A549 (cell line): ENCODE measurements at regions not wholly inside any gene's neighbourhood (a gene's known extent, or its start where the extent isn't known, plus 50 kb on each side); places are given as distances from the start of the nearest gene placed in this dataset.
"Not testable (repeated sequence)": the region's sequence is repeated elsewhere in the genome, so short reads cannot be mapped to it uniquely, and the experiment has no call there.

ENCODE experiments used
- ATAC-seq, 2 experiments: fragments of 200-7000 bp in 1 of 2; fragments of >200 bp in 1 of 2; cut with Nextera tagmentation in 1 of 2; cut with Tn5 transposase in 1 of 2; 3 replicates each; pipeline versions ENCODE4 v1.8.0 to v1.9.1; 2018 to 2020; ENCODE audit warnings: mild to moderate bottlenecking in 1 of 2, moderate library complexity in 1 of 2
- CTCF ChIA-PET: fragments of 300-600 bp; sonication (Branson Sonifier 250); formaldehyde crosslinking; extraction: SDS; loops from one replicate; lab custom pipeline; 2021; ENCODE audit warnings: antibody characterized with exemption, inconsistent platforms; lab: Yijun Ruan, JAX
- POLR2A ChIA-PET: fragments of 350-600 bp; formaldehyde crosslinking; extraction: SDS; loops from one replicate; lab custom pipeline; 2021; ENCODE audit warnings: antibody characterized with exemption, inconsistent platforms; lab: Yijun Ruan, JAX
- DNase-seq, 2 experiments: peaks; one replicate each; pipeline versions ENCODE4 v3.0.0 to v3.0.0-alpha.2; 2011 to 2016; ENCODE audit warnings: low read depth in 1 of 2, low spot score in 1 of 2
- FAIRE-seq: peaks from 2 replicates; lab custom pipeline; 2011; peaks lifted over from hg19 to GRCh38; lab: Jason Lieb, UNC
- H3K27ac ChIP-seq, 2 experiments: fragments of >200 bp; sonication (Bioruptor Twin); formaldehyde crosslinking; 3 replicates each; pipeline ENCODE4 v1.5.1; 2016 to 2017
- H3K4me1 ChIP-seq: fragments of >200 bp; sonication (Bioruptor Twin); formaldehyde crosslinking; 3 replicates; pipeline ENCODE4 v1.6.1; 2016
- H3K4me2 ChIP-seq: fragments of >200 bp; sonication (Bioruptor Twin); formaldehyde crosslinking; 3 replicates; pipeline ENCODE4 v1.6.1; 2016
- H3K4me3 ChIP-seq: fragments of >200 bp; sonication (Bioruptor Twin); formaldehyde crosslinking; 3 replicates; pipeline ENCODE4 v1.5.1; 2016
- H3K9me3 ChIP-seq: fragments of >200 bp; sonication (Bioruptor Twin); formaldehyde crosslinking; 3 replicates; pipeline ENCODE4 v1.6.1; 2016
- ATOH8 ChIP-seq: fragments of 250-450 bp; sonication (Bioruptor Pico); IDR thresholded peaks from 2 replicates; pipeline ENCODE4 v1.5.0; 2020; ENCODE audit warnings: low read depth, mild to moderate bottlenecking, moderate library complexity
- CTCF ChIP-seq: fragments of >200 bp; sonication (Bioruptor Twin); formaldehyde crosslinking; IDR thresholded peaks from 3 replicates; pipeline ENCODE4 v1.5.1; 2016
- EHF ChIP-seq: fragments of 250-450 bp; sonication (Bioruptor Pico); IDR thresholded peaks from 2 replicates; pipeline ENCODE4 v1.5.0; 2020; ENCODE audit warnings: mild to moderate bottlenecking
- EP300 ChIP-seq, 2 experiments: fragments of >200 bp; sonication (Bioruptor Twin); formaldehyde crosslinking; IDR thresholded peaks; 2 replicates in 1 of 2; 3 replicates in 1 of 2; pipeline ENCODE4 v1.6.1; 2016 to 2017
- ESRRA ChIP-seq: fragments of 150-350 bp; IDR thresholded peaks from 2 replicates; pipeline ENCODE4 v1.6.1; 2014; ENCODE audit warnings: mild to moderate bottlenecking, low read length, borderline replicate concordance
- FOXS1 ChIP-seq: fragments of 250-450 bp; sonication (Bioruptor Pico); IDR thresholded peaks from 2 replicates; pipeline ENCODE4 v1.5.0; 2020; ENCODE audit warnings: mild to moderate bottlenecking, moderate library complexity
- GATA3 ChIP-seq: IDR thresholded peaks from 2 replicates; pipeline ENCODE4 v1.6.1; 2012; ENCODE audit warnings: borderline replicate concordance
- HDAC2 ChIP-seq: fragments of 200-600 bp; sonication (generic); IDR thresholded peaks from 2 replicates; pipeline ENCODE4 v1.6.1; 2016
- HMGXB4 ChIP-seq: fragments of 250-450 bp; sonication (Bioruptor Pico); IDR thresholded peaks from 2 replicates; pipeline ENCODE4 v1.5.0; 2021; ENCODE audit warnings: mild to moderate bottlenecking, moderate library complexity, borderline replicate concordance
- HOXA7 ChIP-seq: fragments of 250-450 bp; sonication (Bioruptor Pico); IDR thresholded peaks from 2 replicates; pipeline ENCODE4 v1.5.0; 2020; ENCODE audit warnings: mild to moderate bottlenecking, moderate library complexity
- HOXB5 ChIP-seq: fragments of 250-450 bp; sonication (Bioruptor Pico); IDR thresholded peaks from 2 replicates; pipeline ENCODE4 v1.5.0; 2020; ENCODE audit warnings: mild to moderate bottlenecking, moderate library complexity
- JUN ChIP-seq, 2 experiments: fragments of >200 bp; sonication (Bioruptor Twin); formaldehyde crosslinking; IDR thresholded peaks; 2 replicates in 1 of 2; 3 replicates in 1 of 2; pipeline ENCODE4 v1.6.1; 2016 to 2017
- KDM5A ChIP-seq: fragments of 200-600 bp; sonication (generic); IDR thresholded peaks from 2 replicates; pipeline ENCODE4 v1.6.1; 2016; ENCODE audit warnings: antibody characterized with exemption, mild to moderate bottlenecking
- NFE2L2 ChIP-seq: fragments of 150-350 bp; conservative IDR thresholded peaks from 2 replicates; pipeline ENCODE4 v1.6.1; 2014; ENCODE audit warnings: low read length
- RAD21 ChIP-seq, 2 experiments: fragments of >200 bp in 1 of 2; sonication (Bioruptor Twin) in 1 of 2; formaldehyde crosslinking in 1 of 2; IDR thresholded peaks in 1 of 2; conservative IDR thresholded peaks in 1 of 2; 2 replicates in 1 of 2; 3 replicates in 1 of 2; pipeline ENCODE4 v1.6.1; 2012 to 2018; ENCODE audit warnings: inconsistent platforms in 1 of 2
- RARB ChIP-seq: fragments of 250-450 bp; sonication (Bioruptor Pico); IDR thresholded peaks from 2 replicates; pipeline ENCODE4 v1.8.0; 2021; ENCODE audit warnings: mild to moderate bottlenecking, moderate library complexity
- RFX5 ChIP-seq: fragments of 450-650 bp; IDR thresholded peaks from 2 replicates; pipeline ENCODE4 v1.7.1; 2014; ENCODE audit warnings: antibody characterized with exemption, mild to moderate bottlenecking, moderate library complexity
- TFCP2L1 ChIP-seq: fragments of 250-450 bp; sonication (Bioruptor Pico); IDR thresholded peaks from 2 replicates; pipeline ENCODE4 v1.5.0; 2021; ENCODE audit warnings: mild to moderate bottlenecking
- TP53 ChIP-seq: fragments of 250-450 bp; sonication (Bioruptor Pico); IDR thresholded peaks from 2 replicates; pipeline ENCODE4 v1.5.0; 2021; ENCODE audit warnings: mild to moderate bottlenecking, moderate library complexity
- USF2 ChIP-seq: fragments of 450-650 bp; IDR thresholded peaks from 2 replicates; pipeline ENCODE4 v1.6.1; 2014; ENCODE audit warnings: antibody characterized with exemption
- ZC3H11A ChIP-seq: fragments of 450-650 bp; IDR thresholded peaks from 2 replicates; pipeline ENCODE4 v1.6.1; 2014; ENCODE audit warnings: antibody characterized with exemption, mild to moderate bottlenecking
- WGBS: methylation state at CpG from one replicate; pipeline ENCODE4 v1.1.6; 2017; ENCODE audit errors: missing lambda C conversion rate; 5-methylcytosine and 5-hydroxymethylcytosine counted together

- TF ChIP-seq RARB (no peak), FOXS1 (no peak), KDM5A (no peak), EP300 (IDR thresholded peaks at IDR 0.05) (no peak), HMGXB4 (CRISPR knock-in tag) (no peak), RAD21 (conservative IDR thresholded peaks at IDR 0.05 in 1 of 2, IDR thresholded peaks at IDR 0.05 in 1 of 2) (no peak)
Measured at GRCh38 chr5:85462957-85463356, 1078.3 kb upstream of the EDIL3 start (continued).

GRCh38 chr5:85466423-85466822, 1081.7 kb upstream of the EDIL3 start:
- Histone ChIP-seq H3K4me2 (no peak overlapping the region), H3K4me1 (no peaks in the 10 kb centered on the region), H3K4me3 (no peak overlapping the region), H3K27ac (no peak overlapping the region)
- CTCF ChIA-PET: no interaction called here
- FAIRE-seq (no peak), DNase-seq (no peak), ATAC-seq (no peak)
- POLR2A ChIA-PET: no interaction called here
- TF ChIP-seq RAD21 (conservative IDR thresholded peaks at IDR 0.05 in 1 of 2, IDR thresholded peaks at IDR 0.05 in 1 of 2): no peak
- TF ChIP-seq, all 56 proteins: peak for 0
- H3K9me3 ChIP-seq: no peaks in the 10 kb centered on the region; the same call in 2 of the 3 replicates
- 4% methylated on average over 1 of the region's 1 CpG for WGBS

GRCh38 chr5:85472749-85473148, 1088.1 kb upstream of the EDIL3 start:
- no peak overlapping the region for H3K4me3 ChIP-seq
- no peaks in the 10 kb centered on the region for H3K4me1 ChIP-seq
- ChIA-PET POLR2A (no interaction called here), CTCF (no interaction called here)
- TF ChIP-seq RFX5 (no peak), TP53 (CRISPR knock-in tag) (no peak), NFE2L2 (no peak), ATOH8 (no peak), HDAC2 (no peak)
- DNase-seq (no peak), FAIRE-seq (no peak), ATAC-seq (no peak)
- H3K9me3 ChIP-seq: no peaks in the 10 kb centered on the region; the same call in 2 of the 3 replicates
- no peak overlapping the region for H3K4me2 ChIP-seq
- H3K27ac ChIP-seq: no peak overlapping the region

- DNase-seq, H3K4me1 ChIP-seq, H3K4me2 ChIP-seq, H3K27ac ChIP-seq, ATAC-seq, H3K9me3 ChIP-seq, POLR2A ChIA-PET, H3K4me3 ChIP-seq, CTCF ChIA-PET, FAIRE-seq: not testable (repeated sequence)
- WGBS: 53% methylated on average over 4 of the region's 4 CpGs
Measured at GRCh38 chr5:85475151-85475550, 1090.5 kb upstream of the EDIL3 start.

- TF ChIP-seq RAD21 (conservative IDR thresholded peaks at IDR 0.05 in 1 of 2, IDR thresholded peaks at IDR 0.05 in 1 of 2): no peak
- TF ChIP-seq GATA3: no peak
- TF ChIP-seq TFCP2L1 (CRISPR knock-in tag): no peak
- no peak for TF ChIP-seq HOXB5 (CRISPR knock-in tag)
- no peak for TF ChIP-seq ZC3H11A
- TF ChIP-seq CTCF: no peak
- no peak for TF ChIP-seq FOXS1
- no peak for TF ChIP-seq JUN (IDR thresholded peaks at IDR 0.05)
- no peak for TF ChIP-seq ESRRA
- no peak for TF ChIP-seq HOXA7 (CRISPR knock-in tag)
- no peak for TF ChIP-seq USF2
- no peak for TF ChIP-seq EHF (CRISPR knock-in tag)
- TF ChIP-seq RARB: no peak
- CTCF ChIA-PET: no interaction called here
- Histone ChIP-seq H3K27ac (no peak overlapping the region), H3K4me1 (no peaks in the 10 kb centered on the region), H3K4me2 (no peak overlapping the region), H3K9me3 (no peaks in the 10 kb centered on the region; the same call in 2 of the 3 replicates), H3K4me3 (no peak overlapping the region)
- ATAC-seq: no peak
- POLR2A ChIA-PET: no interaction called here
- no peak for FAIRE-seq
- no peak for DNase-seq
Measured at GRCh38 chr5:85476617-85477016, 1091.9 kb upstream of the EDIL3 start.
